Gastrocnemius medialis (tissue), 4 donors: ENCODE measurements at regions not wholly inside any gene's neighbourhood (a gene's known extent, or its start where the extent isn't known, plus 50 kb on each side); places are given as distances from the start of the nearest gene placed in this dataset.

ENCODE experiments used
- POLR2A ChIP-seq, 2 donors: fragments of 450-650 bp; IDR thresholded peaks; one replicate each; pipeline ENCODE4 v1.6.1; 2017; ENCODE audit warnings: antibody characterized with exemption in 2 of 2, mild to moderate bottlenecking in 2 of 2, moderate library complexity in 2 of 2
- TF ChIP-seq, protein P1 (sequence below), 5 experiments: fragments of 450-650 bp in 3 of 5; fragments of 200-600 bp in 2 of 5; sonication (generic) in 2 of 5; IDR thresholded peaks in 4 of 5; conservative IDR thresholded peaks in 1 of 5; 1 replicate in 4 of 5; 2 replicates in 1 of 5; pipeline ENCODE4 v1.5.1; 2016 to 2019; ENCODE audit warnings: antibody characterized with exemption in 5 of 5, mild to moderate bottlenecking in 3 of 5, moderate library complexity in 3 of 5

- TF ChIP-seq, protein P1, sequence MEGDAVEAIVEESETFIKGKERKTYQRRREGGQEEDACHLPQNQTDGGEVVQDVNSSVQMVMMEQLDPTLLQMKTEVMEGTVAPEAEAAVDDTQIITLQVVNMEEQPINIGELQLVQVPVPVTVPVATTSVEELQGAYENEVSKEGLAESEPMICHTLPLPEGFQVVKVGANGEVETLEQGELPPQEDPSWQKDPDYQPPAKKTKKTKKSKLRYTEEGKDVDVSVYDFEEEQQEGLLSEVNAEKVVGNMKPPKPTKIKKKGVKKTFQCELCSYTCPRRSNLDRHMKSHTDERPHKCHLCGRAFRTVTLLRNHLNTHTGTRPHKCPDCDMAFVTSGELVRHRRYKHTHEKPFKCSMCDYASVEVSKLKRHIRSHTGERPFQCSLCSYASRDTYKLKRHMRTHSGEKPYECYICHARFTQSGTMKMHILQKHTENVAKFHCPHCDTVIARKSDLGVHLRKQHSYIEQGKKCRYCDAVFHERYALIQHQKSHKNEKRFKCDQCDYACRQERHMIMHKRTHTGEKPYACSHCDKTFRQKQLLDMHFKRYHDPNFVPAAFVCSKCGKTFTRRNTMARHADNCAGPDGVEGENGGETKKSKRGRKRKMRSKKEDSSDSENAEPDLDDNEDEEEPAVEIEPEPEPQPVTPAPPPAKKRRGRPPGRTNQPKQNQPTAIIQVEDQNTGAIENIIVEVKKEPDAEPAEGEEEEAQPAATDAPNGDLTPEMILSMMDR (IDR thresholded peaks at IDR 0.05 in 4 of 5, conservative IDR thresholded peaks at IDR 0.05 in 1 of 5), result no peak
- no peak for TF ChIP-seq POLR2A (IDR thresholded peaks at IDR 0.05)
Observed at GRCh38 chr4:54843946-54844345, 186.2 kb downstream of the KIT start.
